ENCODE measurements at regions not wholly inside any gene's neighbourhood (a gene's known extent, or its start where the extent isn't known, plus 50 kb on each side); places are given as distances from the start of the nearest gene placed in this dataset.

DNA sequence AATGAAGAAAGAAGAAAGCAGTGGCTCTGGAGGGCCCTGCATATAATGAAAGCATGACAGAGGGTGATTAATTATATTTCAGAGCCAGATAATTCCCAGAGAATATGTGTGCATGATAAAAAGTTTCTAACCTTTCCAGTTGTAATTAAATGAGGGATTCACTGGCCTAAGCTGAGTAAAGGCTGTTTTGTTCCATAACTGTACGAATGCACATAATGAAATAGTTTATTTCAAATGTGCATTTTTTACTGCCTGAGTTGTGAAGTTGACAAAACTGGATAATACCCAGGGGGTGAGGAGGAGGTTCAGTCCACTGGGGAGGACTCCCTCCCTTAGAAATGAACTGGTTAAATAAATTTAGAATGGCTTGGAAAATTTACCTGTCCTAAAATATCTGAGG is 616.4 kb downstream of the TAFA4 start:
- no peaks in the 10 kb centered on the region for H3K4me1 ChIP-seq (replicated peaks in 1 of 2)

DNA sequence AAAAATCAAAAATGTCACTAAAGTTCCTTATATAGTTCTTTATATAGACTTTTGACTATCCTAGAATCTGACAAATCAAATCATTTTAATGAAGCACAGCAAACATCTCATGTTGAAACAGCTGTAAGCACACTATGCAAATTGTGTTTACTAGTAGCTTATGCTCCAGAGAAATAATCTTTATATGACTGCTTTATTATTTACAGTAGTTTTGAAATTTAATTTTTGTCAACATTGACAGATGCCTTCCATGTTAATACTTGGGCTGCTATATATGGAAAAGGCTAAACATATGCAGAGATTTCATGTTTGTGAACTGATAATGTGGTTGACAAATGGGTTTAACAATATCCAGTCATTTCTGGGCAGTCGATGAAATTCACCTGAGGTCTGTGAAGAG is 616.8 kb downstream of the TAFA4 start:
- 59 to 73% (median 64%) methylated on average over 1 of the region's 1 CpG for whole genome bisulfite sequencing, 4 donors
- Histone ChIP-seq H3K4me1 (replicated peaks in 1 of 2) (no peaks in the 10 kb centered on the region), H3K27ac (no peak overlapping the region), H3K9me3 (replicated peaks in 1 of 3) (no peaks in the 10 kb centered on the region), H3K36me3 (replicated peaks in 1 of 2) (no peaks in the 10 kb centered on the region), H3K4me3 (no peak overlapping the region), H3K27me3 (no peaks in the 10 kb centered on the region)
- intact Hi-C loops (cut with DNase I) = no loop called here
- no peak for TF ChIP-seq POLR2A (IDR thresholded peaks at IDR 0.05)
- TF ChIP-seq, protein P1, sequence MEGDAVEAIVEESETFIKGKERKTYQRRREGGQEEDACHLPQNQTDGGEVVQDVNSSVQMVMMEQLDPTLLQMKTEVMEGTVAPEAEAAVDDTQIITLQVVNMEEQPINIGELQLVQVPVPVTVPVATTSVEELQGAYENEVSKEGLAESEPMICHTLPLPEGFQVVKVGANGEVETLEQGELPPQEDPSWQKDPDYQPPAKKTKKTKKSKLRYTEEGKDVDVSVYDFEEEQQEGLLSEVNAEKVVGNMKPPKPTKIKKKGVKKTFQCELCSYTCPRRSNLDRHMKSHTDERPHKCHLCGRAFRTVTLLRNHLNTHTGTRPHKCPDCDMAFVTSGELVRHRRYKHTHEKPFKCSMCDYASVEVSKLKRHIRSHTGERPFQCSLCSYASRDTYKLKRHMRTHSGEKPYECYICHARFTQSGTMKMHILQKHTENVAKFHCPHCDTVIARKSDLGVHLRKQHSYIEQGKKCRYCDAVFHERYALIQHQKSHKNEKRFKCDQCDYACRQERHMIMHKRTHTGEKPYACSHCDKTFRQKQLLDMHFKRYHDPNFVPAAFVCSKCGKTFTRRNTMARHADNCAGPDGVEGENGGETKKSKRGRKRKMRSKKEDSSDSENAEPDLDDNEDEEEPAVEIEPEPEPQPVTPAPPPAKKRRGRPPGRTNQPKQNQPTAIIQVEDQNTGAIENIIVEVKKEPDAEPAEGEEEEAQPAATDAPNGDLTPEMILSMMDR (IDR thresholded peaks at IDR 0.05) = no peak
- no peak for DNase-seq

More for the DNA sequence above, 616.4 kb downstream of the TAFA4 start:
- intact Hi-C loops (cut with DNase I) = no loop called here
- Histone ChIP-seq H3K27ac (no peak overlapping the region), H3K27me3 (no peaks in the 10 kb centered on the region), H3K4me3 (no peak overlapping the region), H3K36me3 (replicated peaks in 1 of 2) (no peaks in the 10 kb centered on the region), H3K9me3 (replicated peaks in 1 of 3) (no peaks in the 10 kb centered on the region)
- 54 to 70% (median 57%) methylated on average over 1 of the region's 1 CpG for WGBS, 4 donors
- TF ChIP-seq, protein P1 (IDR thresholded peaks at IDR 0.05) = no peak
- no peak for DNase-seq

DNA sequence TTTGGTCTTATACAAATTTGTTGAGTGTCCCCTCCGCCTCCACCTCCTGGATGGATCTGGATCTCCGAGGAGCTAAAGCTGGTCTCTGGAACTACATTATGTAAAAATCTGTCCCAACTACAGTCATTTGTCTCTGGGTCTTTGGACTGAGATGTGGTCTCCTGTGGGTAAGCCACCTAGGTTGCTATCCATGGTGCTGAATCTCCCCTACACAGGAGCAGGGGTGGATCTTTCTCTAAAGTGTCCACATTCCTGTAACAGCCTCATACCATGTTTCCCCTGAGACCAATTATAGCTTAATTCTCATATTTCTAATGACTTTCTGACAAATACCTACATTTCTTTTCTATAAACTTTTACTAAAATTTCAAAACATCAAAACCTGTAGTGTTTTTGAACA is 625.8 kb downstream of the TAFA4 start:
- Histone ChIP-seq H3K36me3 (replicated peaks in 1 of 2) (no peaks in the 10 kb centered on the region), H3K27ac (no peak overlapping the region), H3K27me3 (no peaks in the 10 kb centered on the region), H3K4me1 (replicated peaks in 1 of 2) (no peaks in the 10 kb centered on the region), H3K9me3 (replicated peaks in 1 of 3) (no peaks in the 10 kb centered on the region), H3K4me3 (no peak overlapping the region)
- intact Hi-C loops (cut with DNase I) = no loop called here
- TF ChIP-seq, protein P1 (IDR thresholded peaks at IDR 0.05) = no peak
- TF ChIP-seq POLR2A (IDR thresholded peaks at IDR 0.05) = no peak
- DNase-seq = peak in 2 of 7 donors; percentile 9 to 17
- WGBS, 4 donors = 74 to 87% (median 79%) methylated on average over 2 of the region's 2 CpGs

DNA sequence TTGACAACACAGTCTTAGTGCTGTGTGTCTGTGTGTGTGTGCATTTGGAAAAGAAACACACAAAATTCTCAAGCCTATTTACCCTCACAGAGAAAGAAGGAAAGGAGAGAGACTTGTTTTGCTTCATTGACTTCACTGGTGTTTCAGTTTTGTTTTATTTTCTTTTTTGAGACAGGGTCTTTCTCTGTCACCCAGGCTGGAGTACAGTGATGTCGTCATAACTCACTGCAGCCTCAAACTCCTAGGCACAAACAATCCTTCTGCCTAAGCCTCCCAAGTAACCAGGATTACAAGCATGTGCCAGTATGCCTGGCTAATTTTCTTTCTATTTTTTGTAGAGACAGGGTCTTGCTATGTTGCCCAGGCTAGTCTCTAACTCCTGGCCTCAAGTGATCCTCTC is 636.9 kb downstream of the TAFA4 start:
- 86 to 96% (median 90%) methylated on average over 1 of the region's 1 CpG for WGBS, 4 donors
- H3K27me3 ChIP-seq = no peaks in the 10 kb centered on the region
- no peak overlapping the region for H3K4me3 ChIP-seq
- intact Hi-C loops (cut with DNase I) = no loop called here
- no peaks in the 10 kb centered on the region for H3K9me3 ChIP-seq (replicated peaks in 1 of 3)
- H3K4me1 ChIP-seq (replicated peaks in 1 of 2) = no peaks in the 10 kb centered on the region
- DNase-seq = no peak
- TF ChIP-seq, protein P1 (IDR thresholded peaks at IDR 0.05) = no peak
- no peak for TF ChIP-seq POLR2A (IDR thresholded peaks at IDR 0.05)
- no peaks in the 10 kb centered on the region for H3K36me3 ChIP-seq (replicated peaks in 1 of 2)
- no peak overlapping the region for H3K27ac ChIP-seq
